Progenitor cell of endocrine pancreas (in vitro differentiated cells): ENCODE measurements at regions not wholly inside any gene's neighbourhood (a gene's known extent, or its start where the extent isn't known, plus 50 kb on each side); places are given as distances from the start of the nearest gene placed in this dataset.
"Not testable (repeated sequence)": the region's sequence is repeated elsewhere in the genome, so short reads cannot be mapped to it uniquely, and the experiment has no call there.

Source experiments
- DNase-seq: peaks from one replicate; pipeline ENCODE4 v3.0.0; 2021; ENCODE audit warnings: low spot score; ENCODE audit not compliant: unreplicated experiment
- H3K27ac Mint-ChIP-seq: 2 replicates; pipeline ENCODE4 v1.8.0; 2021; ENCODE audit warnings: mild to moderate bottlenecking, moderate library complexity, mixed read lengths
- H3K27me3 Mint-ChIP-seq: 2 replicates; pipeline ENCODE4 v1.8.0; 2021; ENCODE audit warnings: mixed read lengths
- H3K36me3 Mint-ChIP-seq: 2 replicates; pipeline ENCODE4 v1.8.0; 2022; ENCODE audit warnings: mixed read lengths; ENCODE audit not compliant: insufficient read depth
- H3K4me1 Mint-ChIP-seq: 2 replicates; pipeline ENCODE4 v1.8.0; 2021; ENCODE audit warnings: low read depth, mixed read lengths
- H3K4me3 Mint-ChIP-seq: 2 replicates; pipeline ENCODE4 v1.8.0; 2021; ENCODE audit warnings: low read depth, mild to moderate bottlenecking, moderate library complexity, mixed read lengths
- H3K9me3 Mint-ChIP-seq: 2 replicates; pipeline ENCODE4 v1.8.0; 2021; ENCODE audit warnings: low read depth, mixed read lengths
- CTCF ChIP-seq: fragments of 200-600 bp; sonication (generic); IDR thresholded peaks from one replicate; pipeline ENCODE4 v1.5.0; 2021; ENCODE audit warnings: antibody characterized with exemption, mild to moderate bottlenecking; ENCODE audit not compliant: unreplicated experiment

- no peaks in the 10 kb centered on the region for H3K27me3 Mint-ChIP-seq
- H3K27ac Mint-ChIP-seq = no peak overlapping the region
- TF ChIP-seq CTCF = no peak
- H3K4me1 Mint-ChIP-seq = no peaks in the 10 kb centered on the region
- no peaks in the 10 kb centered on the region for H3K9me3 Mint-ChIP-seq
- no peak for DNase-seq
- no peak overlapping the region for H3K4me3 Mint-ChIP-seq
- no peaks in the 10 kb centered on the region for H3K36me3 Mint-ChIP-seq
These were observed 135.0 kb upstream of the LRIG3 start for GRCh38 chr12:59055204-59055860.

DNA sequence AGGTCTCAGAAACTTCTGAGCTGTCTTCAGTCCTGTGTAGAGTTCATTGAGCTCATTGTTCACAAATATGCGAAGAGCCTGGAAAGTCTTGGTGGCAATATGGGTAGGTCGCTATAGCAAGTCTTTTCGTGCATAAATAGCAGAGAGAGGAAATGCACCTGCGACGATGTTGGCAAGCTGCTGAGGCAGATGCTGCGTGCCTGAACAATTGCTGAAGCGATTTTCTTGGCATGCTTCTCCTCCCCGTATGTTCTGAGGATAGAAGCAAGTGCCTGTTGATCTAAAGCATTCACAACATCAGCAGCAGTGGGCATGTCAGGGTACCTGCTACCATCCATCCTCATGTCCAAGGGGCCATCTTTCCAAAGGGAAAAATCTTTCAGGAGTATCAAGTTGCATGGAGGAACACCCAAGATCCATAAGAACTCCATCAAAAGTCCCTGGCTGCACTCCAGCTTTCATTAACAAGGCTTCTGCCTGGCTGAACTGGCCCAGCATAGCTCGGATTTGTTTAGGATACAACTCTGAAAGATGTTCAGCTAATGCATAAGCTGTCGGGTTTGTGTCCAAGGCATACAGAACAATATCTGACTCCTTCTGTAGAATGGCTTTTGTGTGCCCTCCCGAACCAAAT lies 133.1 kb upstream of the LRIG3 start:
- not testable (repeated sequence) for H3K36me3 Mint-ChIP-seq, H3K4me3 Mint-ChIP-seq, DNase-seq, H3K27me3 Mint-ChIP-seq, H3K4me1 Mint-ChIP-seq, H3K9me3 Mint-ChIP-seq, H3K27ac Mint-ChIP-seq

- H3K27ac Mint-ChIP-seq = no peak overlapping the region
- H3K4me3 Mint-ChIP-seq = no peak overlapping the region
- no peaks in the 10 kb centered on the region for H3K27me3 Mint-ChIP-seq
- H3K9me3 Mint-ChIP-seq = no peaks in the 10 kb centered on the region
- H3K36me3 Mint-ChIP-seq = no peaks in the 10 kb centered on the region
- no peak for TF ChIP-seq CTCF
- no peaks in the 10 kb centered on the region for H3K4me1 Mint-ChIP-seq
- DNase-seq = no peak
These were observed 126.6 kb upstream of the LRIG3 start for GRCh38 chr12:59046763-59047534.

- Mint-ChIP-seq H3K4me1 (peaks cover 10% of the 10 kb centered on the region), H3K27ac (no peak overlapping the region), H3K9me3 (no peaks in the 10 kb centered on the region), H3K36me3 (no peaks in the 10 kb centered on the region), H3K4me3 (no peak overlapping the region), H3K27me3 (no peaks in the 10 kb centered on the region)
- no peak for DNase-seq
- no peak for TF ChIP-seq CTCF
These were observed 124.5 kb upstream of the LRIG3 start for GRCh38 chr12:59044791-59045190.

GRCh38 chr12:59041241-59042121 lies 121.2 kb upstream of the LRIG3 start:
- TF ChIP-seq CTCF = no peak
- no peaks in the 10 kb centered on the region for H3K36me3 Mint-ChIP-seq
- peak overlapping the region; percentile 4 for H3K27ac Mint-ChIP-seq
- no peak overlapping the region for H3K4me3 Mint-ChIP-seq
- no peaks in the 10 kb centered on the region for H3K9me3 Mint-ChIP-seq
- no peak for DNase-seq
- peaks cover 14% of the 10 kb centered on the region for H3K4me1 Mint-ChIP-seq
- no peaks in the 10 kb centered on the region for H3K27me3 Mint-ChIP-seq
